Limb (tissue), 2 donors: ENCODE measurements at regions not wholly inside any gene's neighbourhood (a gene's known extent, or its start where the extent isn't known, plus 50 kb on each side); places are given as distances from the start of the nearest gene placed in this dataset.
"Not testable (repeated sequence)": the region's sequence is repeated elsewhere in the genome, so short reads cannot be mapped to it uniquely, and the experiment has no call there.

Experiments used
- DNase-seq, 2 donors: peaks; one replicate each; pipeline ENCODE4 v3.0.0-alpha.2; 2016; ENCODE audit errors: extremely low spot score in 2 of 2

DNA sequence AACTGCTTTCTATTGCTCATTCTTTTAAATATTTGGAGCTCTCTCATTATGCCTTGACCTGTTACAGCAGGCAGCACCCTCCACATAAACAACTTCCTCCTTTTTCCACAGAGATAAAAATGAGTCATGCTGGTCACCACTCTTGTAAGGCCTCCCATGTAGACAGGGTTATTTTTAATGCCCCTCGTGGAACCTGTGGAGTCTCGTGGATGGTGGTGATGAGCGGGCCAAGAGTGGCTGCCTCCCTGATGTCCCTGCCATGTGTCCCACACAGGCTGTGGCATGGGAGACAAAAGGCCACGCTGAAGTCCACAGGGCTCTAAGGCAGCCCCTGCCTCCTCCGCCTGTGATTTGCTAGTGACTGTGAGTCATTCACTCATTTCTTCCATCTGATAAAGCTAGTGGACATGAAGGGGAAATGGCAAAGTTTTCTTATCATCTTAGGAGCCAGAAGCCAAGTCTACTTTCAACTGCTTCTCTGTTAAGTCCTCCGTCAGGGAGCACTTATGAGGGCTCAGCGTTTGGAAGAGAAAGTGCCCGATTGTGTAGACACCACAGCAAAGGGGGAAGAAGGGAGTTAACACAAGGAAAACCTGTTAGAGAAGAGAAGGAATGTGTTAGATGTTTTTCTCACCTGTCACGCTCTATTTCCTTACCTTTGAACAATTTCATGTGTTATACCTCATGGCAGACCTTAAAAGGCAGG is 121.6 kb upstream of the FAT1 start:
- no peak for DNase-seq

DNA sequence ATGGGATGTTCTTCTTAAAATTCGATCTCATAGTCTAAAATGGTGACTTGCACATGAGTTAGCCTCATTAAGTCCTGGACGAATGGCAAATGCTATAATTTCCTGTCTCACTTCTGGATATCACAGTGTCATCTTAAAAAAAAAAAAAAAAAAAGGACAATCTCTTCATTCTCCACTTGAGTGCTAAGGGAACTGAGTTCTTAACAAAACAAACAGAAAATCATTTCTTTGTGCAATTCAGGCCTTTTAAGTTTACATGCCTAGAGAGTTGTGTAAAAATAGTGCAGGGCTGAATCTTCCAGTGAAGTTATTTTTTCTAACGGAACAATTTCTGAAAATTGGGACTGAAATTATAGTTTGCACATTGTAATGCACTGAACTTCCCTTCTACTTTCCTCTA is 122.8 kb upstream of the FAT1 start:
- DNase-seq, result no peak

DNA sequence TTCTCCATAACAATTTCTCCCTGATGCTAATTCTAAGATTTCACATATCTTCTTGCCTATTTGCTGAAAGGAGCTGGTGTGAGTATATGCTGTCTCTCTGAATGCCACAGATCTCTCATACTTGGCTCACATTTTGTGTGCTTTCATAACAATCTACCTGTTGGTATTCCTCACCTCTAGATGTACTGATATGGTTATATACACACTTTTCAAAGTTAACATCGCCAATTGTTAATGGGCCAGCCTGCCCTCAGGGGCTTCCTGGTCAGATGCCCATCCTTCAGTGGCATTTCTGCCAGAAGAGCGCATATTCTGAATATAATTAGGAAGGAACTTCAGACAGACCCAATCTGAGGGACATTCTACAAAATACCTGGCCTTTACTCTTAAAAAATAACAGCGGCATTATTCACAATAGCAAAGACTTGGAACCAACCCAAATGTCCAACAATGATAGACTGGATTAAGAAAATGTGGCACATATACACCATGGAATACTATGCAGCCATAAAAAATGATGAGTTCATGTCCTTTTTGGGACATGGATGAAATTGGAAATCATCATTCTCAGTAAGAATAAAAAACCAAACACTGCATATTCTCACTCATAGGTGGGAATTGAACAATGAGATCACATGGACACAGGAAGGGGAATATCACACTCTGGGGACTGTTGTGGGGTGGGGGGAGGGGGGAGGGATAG is 123.9 kb upstream of the FAT1 start:
- not testable (repeated sequence) for DNase-seq

GRCh38 chr4:186848437-186848836 is 124.8 kb upstream of the FAT1 start:
- no peak for DNase-seq

DNA sequence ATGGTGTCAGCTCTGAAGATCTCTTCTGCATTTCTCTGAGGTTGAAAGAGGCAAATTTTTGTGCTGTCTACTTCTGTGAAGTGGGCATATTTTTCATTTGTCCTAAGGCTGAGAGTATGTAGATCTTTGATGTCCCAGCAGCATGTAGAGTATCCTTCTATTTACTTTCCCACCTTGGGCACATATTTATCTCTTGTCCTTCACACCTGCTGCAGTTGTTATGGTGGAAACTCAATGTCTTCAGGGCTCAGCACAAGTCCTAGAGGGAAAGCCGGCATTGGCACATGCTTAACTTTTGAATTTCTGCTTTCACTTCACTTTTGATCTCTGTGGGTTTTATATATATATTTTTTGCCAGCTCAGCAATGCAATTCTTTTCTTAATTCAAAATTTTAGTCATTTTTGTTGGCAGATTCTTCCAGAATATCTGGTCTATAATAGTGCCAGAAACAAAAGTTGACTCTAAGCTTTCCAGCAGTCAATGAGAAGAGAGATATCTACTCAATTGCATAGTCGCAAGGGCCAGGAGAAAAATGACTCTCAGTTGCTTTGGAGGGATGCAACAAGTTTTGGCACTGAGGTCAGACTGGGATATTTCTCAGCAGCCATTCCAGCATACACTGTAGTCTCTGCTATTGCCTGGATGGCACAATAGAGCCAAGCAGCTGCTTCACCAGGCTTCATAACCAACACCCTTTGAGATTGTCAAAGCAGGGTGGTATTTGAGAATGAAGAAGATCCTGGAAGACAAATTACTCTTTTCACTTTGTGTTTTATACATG is 127.8 kb upstream of the FAT1 start:
- no peak for DNase-seq

- no peak for DNase-seq
Measured at GRCh38 chr4:186852073-186852420, 128.4 kb upstream of the FAT1 start.

- no peak for DNase-seq
Measured at GRCh38 chr4:186852964-186853391, 129.3 kb upstream of the FAT1 start.

DNA sequence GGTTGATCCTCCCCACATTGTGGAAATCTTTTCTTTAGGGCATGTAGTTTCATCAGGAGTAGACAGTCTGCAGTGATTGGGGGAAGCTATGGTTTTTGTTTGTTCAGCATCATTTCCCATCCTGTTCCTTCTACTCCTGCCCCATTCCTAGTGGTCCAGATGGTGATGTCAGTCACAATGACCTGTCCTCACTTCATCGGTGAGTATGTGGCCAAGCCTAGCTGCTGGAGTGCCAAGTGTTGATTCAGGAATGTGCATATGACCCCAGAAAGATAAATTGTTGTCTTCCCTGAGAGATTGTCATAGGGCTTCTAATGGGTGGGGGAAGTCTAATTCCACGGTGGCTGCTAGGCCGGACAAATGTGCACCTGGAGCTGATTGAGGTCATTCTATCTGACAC is 130.6 kb upstream of the FAT1 start:
- no peak for DNase-seq

- DNase-seq, result no peak
Measured at GRCh38 chr4:186855111-186855510, 131.5 kb upstream of the FAT1 start.

DNA sequence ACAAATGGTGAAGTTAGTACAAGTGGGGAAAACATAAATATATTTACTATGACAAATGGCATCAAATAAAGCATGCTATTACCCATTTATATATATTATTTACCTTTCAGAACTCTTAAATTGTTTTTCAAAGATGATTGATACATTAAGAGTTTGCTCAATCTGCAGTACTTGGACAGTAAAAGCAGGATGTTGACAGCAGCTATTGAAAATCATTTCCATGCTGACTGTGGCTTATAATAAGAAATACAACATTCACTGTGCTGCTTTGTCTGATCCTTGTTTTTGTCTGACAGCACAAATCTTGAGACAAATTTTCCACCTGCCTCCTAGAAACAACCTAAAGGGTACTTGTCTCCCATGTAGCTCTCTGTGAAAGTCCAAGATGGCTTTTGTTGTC is 134.1 kb upstream of the FAT1 start:
- no peak for DNase-seq

- DNase-seq, result no peak
Measured at GRCh38 chr4:186858355-186858754, 134.7 kb upstream of the FAT1 start.

DNA sequence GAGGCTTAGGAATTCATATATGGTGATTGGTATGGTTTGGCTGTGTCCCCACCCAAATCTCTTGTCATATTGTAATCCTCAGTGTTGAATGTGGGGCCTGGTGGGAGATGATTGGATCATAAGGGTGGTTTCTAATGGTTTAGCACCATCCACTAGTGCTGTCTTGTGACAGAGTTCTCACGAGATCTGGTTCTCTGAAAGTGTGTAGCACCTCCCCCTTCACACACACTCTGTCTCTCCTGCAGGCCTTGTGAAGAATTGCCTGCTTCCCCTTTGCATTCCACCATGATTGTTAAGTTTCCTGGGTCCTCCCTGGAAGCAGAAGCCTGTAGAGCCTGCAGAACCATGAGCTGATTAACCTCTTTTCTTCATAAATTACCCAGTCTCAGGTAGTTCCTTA is 135.8 kb upstream of the FAT1 start:
- DNase-seq, result no peak

GRCh38 chr4:186861317-186861716 is 137.7 kb upstream of the FAT1 start:
- no peak for DNase-seq

GRCh38 chr4:186871856-186872255 is 148.2 kb upstream of the FAT1 start:
- no peak for DNase-seq

- DNase-seq, result not testable (repeated sequence)
Measured at GRCh38 chr4:186873095-186873494, 149.4 kb upstream of the FAT1 start.

- DNase-seq, result no peak
Measured at GRCh38 chr4:186875476-186875875, 151.8 kb upstream of the FAT1 start.

DNA sequence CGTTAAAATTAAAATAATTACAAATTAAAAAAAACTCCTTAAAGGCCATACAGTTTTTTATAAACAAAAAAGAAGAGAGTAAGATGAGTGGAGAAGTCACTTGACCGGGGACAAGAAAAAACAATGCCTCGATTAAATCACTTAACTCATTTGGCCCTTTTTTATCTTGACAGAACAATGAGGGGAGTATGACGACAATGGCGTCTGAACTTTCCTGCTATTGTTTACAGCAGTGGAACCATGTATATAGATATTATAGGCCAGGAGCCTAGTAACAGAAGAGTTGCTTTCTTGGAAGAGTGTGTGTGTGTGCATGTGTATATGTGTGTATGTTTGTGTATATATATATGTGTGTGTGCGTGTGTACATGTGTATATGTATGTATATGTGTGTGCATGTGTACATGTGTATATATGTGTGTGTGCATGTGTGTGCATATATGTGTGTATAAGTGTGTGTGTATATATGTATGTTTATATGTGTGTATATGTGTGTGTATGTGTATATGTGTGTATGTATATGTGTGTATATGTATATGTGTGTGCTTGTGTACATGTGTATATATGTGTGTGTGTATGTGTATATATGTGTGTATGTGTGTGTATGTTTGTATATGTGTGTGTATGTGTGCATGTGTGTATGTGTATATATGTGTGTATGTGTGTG is 153.4 kb upstream of the FAT1 start:
- no peak for DNase-seq

DNA sequence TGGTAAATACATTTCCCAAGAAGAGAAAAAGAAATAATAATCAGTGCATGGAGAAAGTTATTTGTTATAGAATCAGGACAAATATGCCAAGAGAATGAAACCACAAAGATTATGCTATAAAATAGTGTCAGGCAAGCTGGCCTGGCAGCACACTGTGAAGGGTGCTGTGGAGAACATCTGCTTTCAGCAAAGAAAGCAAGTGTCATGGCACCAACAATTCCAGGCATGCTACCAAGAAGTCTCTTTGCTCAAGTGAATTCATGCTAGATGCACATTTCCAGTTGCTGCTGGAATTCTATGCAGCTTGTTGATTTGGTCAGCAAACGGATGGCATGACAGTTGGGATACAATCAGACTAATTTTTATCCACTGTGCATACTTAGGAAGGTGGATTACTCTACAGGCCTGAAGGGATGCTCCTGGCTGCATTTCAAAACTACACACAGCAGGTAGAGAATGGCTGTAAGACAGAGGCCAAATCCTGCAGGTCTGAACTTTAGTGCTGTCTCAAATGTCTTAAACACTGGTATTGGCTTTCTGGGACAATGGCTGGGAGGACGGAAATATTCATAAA is 154.6 kb upstream of the FAT1 start:
- no peak for DNase-seq

- DNase-seq, result no peak
Measured at GRCh38 chr4:186881521-186882220, 158.0 kb upstream of the FAT1 start.

- DNase-seq, result no peak
Measured at GRCh38 chr4:186882293-186882692, 158.6 kb upstream of the FAT1 start.

- no peak for DNase-seq
Measured at GRCh38 chr4:186885289-186885688, 161.6 kb upstream of the FAT1 start.
